ENCODE measurements at regions not wholly inside any gene's neighbourhood (a gene's known extent, or its start where the extent isn't known, plus 50 kb on each side); places are given as distances from the start of the nearest gene placed in this dataset.

GRCh38 chr2:8537562-8538155 lies 144.2 kb upstream of the ID2 start:
- TF ChIP-seq EZH2 (IDR thresholded peaks at IDR 0.05; ENCODE audit: insufficient read depth, poor library complexity, severe bottlenecking): no peak
- no peak for TF ChIP-seq EZH2phosphoT487 (IDR thresholded peaks at IDR 0.05; ENCODE audit: insufficient read depth, low read depth)

All from GM23248 (cell line).